ENCODE measurements at regions not wholly inside any gene's neighbourhood (a gene's known extent, or its start where the extent isn't known, plus 50 kb on each side); places are given as distances from the start of the nearest gene placed in this dataset.

GRCh38 chr12:76641073-76641472 lies 81.5 kb upstream of the OSBPL8 start:
- intact Hi-C loops (cut with DNase I), result no loop called here
- H3K4me3 ChIP-seq, result no peak overlapping the region
- H3K9me3 ChIP-seq, result no peaks in the 10 kb centered on the region
- no peak overlapping the region for H3K27ac ChIP-seq
- H3K36me3 ChIP-seq (replicated peaks in 1 of 2; ENCODE audit: insufficient read depth in 1 of 2, low read depth in 2 of 2), result no peaks in the 10 kb centered on the region
- 69 to 75% methylated on average over 1 of the region's 1 CpG for WGBS, 2 donors
- ATAC-seq (no peak), DNase-seq (no peak)
- no peaks in the 10 kb centered on the region for H3K4me1 ChIP-seq
- H3K27me3 ChIP-seq, result no peaks in the 10 kb centered on the region
- TF ChIP-seq POLR2A (IDR thresholded peaks at IDR 0.05), result no peak
- no peak for TF ChIP-seq CTCF (IDR thresholded peaks at IDR 0.05)

- Histone ChIP-seq H3K27ac (no peak overlapping the region), H3K4me1 (no peaks in the 10 kb centered on the region), H3K27me3 (no peaks in the 10 kb centered on the region), H3K4me3 (no peak overlapping the region), H3K9me3 (no peaks in the 10 kb centered on the region), H3K36me3 (replicated peaks in 1 of 2; ENCODE audit: insufficient read depth in 1 of 2, low read depth in 2 of 2) (no peaks in the 10 kb centered on the region)
- no peak for ATAC-seq
- intact Hi-C loops (cut with DNase I), result no loop called here
- TF ChIP-seq POLR2A (IDR thresholded peaks at IDR 0.05) (no peak), CTCF (IDR thresholded peaks at IDR 0.05) (no peak)
- no peak for DNase-seq
- 81 to 83% methylated on average over 2 of the region's 2 CpGs for whole genome bisulfite sequencing, 2 donors
These were observed 82.4 kb upstream of the OSBPL8 start for GRCh38 chr12:76641961-76642360.

GRCh38 chr12:76643438-76643837 lies 83.9 kb upstream of the OSBPL8 start:
- no peak for TF ChIP-seq POLR2A (IDR thresholded peaks at IDR 0.05)
- TF ChIP-seq CTCF (IDR thresholded peaks at IDR 0.05), result no peak
- H3K27ac ChIP-seq, result no peak overlapping the region

DNA sequence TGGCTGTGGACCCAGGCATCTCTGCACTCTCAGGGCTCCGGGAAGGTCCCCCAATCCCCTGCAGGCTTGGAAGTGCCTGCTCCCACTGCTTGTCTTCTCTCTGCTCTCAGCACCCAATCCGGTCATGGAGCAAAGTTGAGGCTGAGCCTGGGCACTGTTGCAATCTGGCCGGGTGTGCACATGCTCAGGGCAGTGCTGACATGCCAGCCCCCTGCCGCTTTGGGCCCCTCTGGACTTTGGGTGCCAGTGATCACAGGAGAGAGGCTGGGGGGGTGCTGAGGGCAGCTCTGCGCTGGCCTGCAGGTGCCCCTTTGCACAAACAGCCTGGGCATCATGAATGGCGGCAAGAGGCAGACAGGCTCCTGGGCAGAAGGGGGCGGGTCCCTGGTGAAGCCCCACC lies 85.4 kb upstream of the OSBPL8 start:
- intact Hi-C loops (cut with DNase I), result no loop called here
- H3K36me3 ChIP-seq (replicated peaks in 1 of 2; ENCODE audit: insufficient read depth in 1 of 2, low read depth in 2 of 2), result no peaks in the 10 kb centered on the region
- no peaks in the 10 kb centered on the region for H3K27me3 ChIP-seq
- no peak overlapping the region for H3K27ac ChIP-seq
- H3K4me1 ChIP-seq, result no peaks in the 10 kb centered on the region
- 84 to 86% methylated on average over 3 to 7 of the region's 7 CpGs for WGBS, 2 donors
- TF ChIP-seq POLR2A (IDR thresholded peaks at IDR 0.05), result no peak
- no peak for TF ChIP-seq CTCF (IDR thresholded peaks at IDR 0.05)
- ATAC-seq (no peak), DNase-seq (no peak)
- H3K4me3 ChIP-seq, result no peak overlapping the region
- no peaks in the 10 kb centered on the region for H3K9me3 ChIP-seq

More at GRCh38 chr12:76643438-76643837, 83.9 kb upstream of the OSBPL8 start:
- ATAC-seq, result no peak
- Histone ChIP-seq H3K9me3 (no peaks in the 10 kb centered on the region), H3K36me3 (replicated peaks in 1 of 2; ENCODE audit: insufficient read depth in 1 of 2, low read depth in 2 of 2) (no peaks in the 10 kb centered on the region), H3K4me3 (no peak overlapping the region), H3K4me1 (no peaks in the 10 kb centered on the region), H3K27me3 (no peaks in the 10 kb centered on the region)
- no peak for DNase-seq
- intact Hi-C loops (cut with DNase I), result no loop called here

DNA sequence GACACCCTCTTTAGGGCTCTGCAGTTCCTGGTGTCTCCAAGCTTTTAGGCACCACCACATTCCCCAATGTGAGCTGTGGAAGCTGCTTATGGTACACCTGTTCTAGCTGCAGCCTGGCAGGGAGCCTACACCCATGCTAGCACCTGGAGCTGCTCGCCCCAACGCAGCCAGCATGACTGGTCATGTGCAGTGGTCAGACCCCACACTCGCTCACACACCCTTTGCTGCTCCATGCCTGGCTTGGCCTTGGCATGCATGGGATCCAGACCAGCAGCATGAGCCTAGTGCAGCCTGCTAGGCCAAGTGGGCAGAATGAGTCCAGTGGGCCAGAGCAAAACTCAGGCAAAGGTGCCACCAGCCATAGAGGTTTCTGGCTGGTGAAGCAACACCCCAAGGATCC lies 86.4 kb upstream of the OSBPL8 start:
- ATAC-seq (no peak), DNase-seq (no peak)
- intact Hi-C loops (cut with DNase I), result no loop called here
- H3K27me3 ChIP-seq, result no peaks in the 10 kb centered on the region
- no peak overlapping the region for H3K4me3 ChIP-seq
- H3K9me3 ChIP-seq, result no peaks in the 10 kb centered on the region
- TF ChIP-seq POLR2A (IDR thresholded peaks at IDR 0.05) (no peak), CTCF (IDR thresholded peaks at IDR 0.05) (no peak)
- no peak overlapping the region for H3K27ac ChIP-seq
- WGBS, 2 donors, result 80 to 100% methylated on average over 3 of the region's 3 CpGs
- H3K4me1 ChIP-seq, result no peaks in the 10 kb centered on the region
- H3K36me3 ChIP-seq (replicated peaks in 1 of 2; ENCODE audit: insufficient read depth in 1 of 2, low read depth in 2 of 2), result no peaks in the 10 kb centered on the region

Data from body of pancreas (tissue), 4 donors.